HG03457 (cell line): ENCODE measurements at regions not wholly inside any gene's neighbourhood (a gene's known extent, or its start where the extent isn't known, plus 50 kb on each side); places are given as distances from the start of the nearest gene placed in this dataset.

Source experiments
- ATAC-seq: cut with Tn5 transposase; IDR thresholded peaks from one replicate; pipeline ENCODE4 v1.9.1; 2021; ENCODE audit warnings: moderate number of reproducible peaks; ENCODE audit not compliant: unreplicated experiment

GRCh38 chr15:47824147-47824546 is 106.8 kb downstream of the SEMA6D start:
- ATAC-seq = no peak

- no peak for ATAC-seq
Measured at GRCh38 chr15:47829667-47830066, 112.4 kb downstream of the SEMA6D start.

GRCh38 chr15:47834093-47834492 is 116.8 kb downstream of the SEMA6D start:
- ATAC-seq = no peak

GRCh38 chr15:47839233-47839825 is 122.0 kb downstream of the SEMA6D start:
- ATAC-seq = no peak

- ATAC-seq = no peak
Measured at GRCh38 chr15:47843124-47843663, 125.9 kb downstream of the SEMA6D start.

- no peak for ATAC-seq
Measured at GRCh38 chr15:47844437-47844836, 127.1 kb downstream of the SEMA6D start.

GRCh38 chr15:47846128-47846868 is 129.0 kb downstream of the SEMA6D start:
- ATAC-seq = no peak

GRCh38 chr15:47846876-47847275 is 129.6 kb downstream of the SEMA6D start:
- ATAC-seq = no peak

- ATAC-seq = no peak
Measured at GRCh38 chr15:47856071-47856470, 138.8 kb downstream of the SEMA6D start.

- ATAC-seq = no peak
Measured at GRCh38 chr15:47857014-47857775, 139.9 kb downstream of the SEMA6D start.

- no peak for ATAC-seq
Measured at GRCh38 chr15:47857776-47858167, 140.5 kb downstream of the SEMA6D start.

- no peak for ATAC-seq
Measured at GRCh38 chr15:47861111-47861903, 144.0 kb downstream of the SEMA6D start.

GRCh38 chr15:47862402-47862801 is 145.1 kb downstream of the SEMA6D start:
- ATAC-seq = no peak

- ATAC-seq = no peak
Measured at GRCh38 chr15:47866446-47866845, 149.1 kb downstream of the SEMA6D start.

- no peak for ATAC-seq
Measured at GRCh38 chr15:47870300-47870955, 153.1 kb downstream of the SEMA6D start.

GRCh38 chr15:47870956-47871625 is 153.8 kb downstream of the SEMA6D start:
- ATAC-seq = no peak

- no peak for ATAC-seq
Measured at GRCh38 chr15:47872208-47872607, 154.9 kb downstream of the SEMA6D start.

- no peak for ATAC-seq
Measured at GRCh38 chr15:47872869-47873432, 155.6 kb downstream of the SEMA6D start.

GRCh38 chr15:47876986-47877385 is 159.7 kb downstream of the SEMA6D start:
- no peak for ATAC-seq
